GM19397 (cell line): ENCODE measurements at regions not wholly inside any gene's neighbourhood (a gene's known extent, or its start where the extent isn't known, plus 50 kb on each side); places are given as distances from the start of the nearest gene placed in this dataset.

Source experiments
- ATAC-seq: cut with Tn5 transposase; IDR thresholded peaks from one replicate; pipeline ENCODE4 v1.9.1; 2021; ENCODE audit warnings: mild to moderate bottlenecking, moderate library complexity; ENCODE audit not compliant: unreplicated experiment

DNA sequence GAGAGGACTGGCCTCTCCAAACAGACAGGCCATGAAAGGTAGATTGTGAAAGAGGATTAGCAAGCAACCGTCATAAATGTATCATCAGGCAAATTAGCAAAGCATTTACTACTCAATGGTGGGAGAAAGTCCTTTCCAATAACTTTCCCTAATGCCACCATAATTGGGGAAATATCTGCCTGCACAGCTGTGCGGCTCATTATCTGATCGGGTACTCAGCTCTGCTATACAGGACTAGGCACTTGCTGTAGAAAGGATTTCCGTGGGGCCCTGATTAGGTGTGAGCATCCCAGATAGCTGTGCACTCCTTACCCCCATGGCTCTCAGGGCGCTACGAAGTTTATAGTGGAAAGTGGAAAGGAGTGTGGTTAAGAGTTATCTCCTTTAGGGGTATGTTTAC lies 309.7 kb upstream of the PLET1 start:
- ATAC-seq: no peak

DNA sequence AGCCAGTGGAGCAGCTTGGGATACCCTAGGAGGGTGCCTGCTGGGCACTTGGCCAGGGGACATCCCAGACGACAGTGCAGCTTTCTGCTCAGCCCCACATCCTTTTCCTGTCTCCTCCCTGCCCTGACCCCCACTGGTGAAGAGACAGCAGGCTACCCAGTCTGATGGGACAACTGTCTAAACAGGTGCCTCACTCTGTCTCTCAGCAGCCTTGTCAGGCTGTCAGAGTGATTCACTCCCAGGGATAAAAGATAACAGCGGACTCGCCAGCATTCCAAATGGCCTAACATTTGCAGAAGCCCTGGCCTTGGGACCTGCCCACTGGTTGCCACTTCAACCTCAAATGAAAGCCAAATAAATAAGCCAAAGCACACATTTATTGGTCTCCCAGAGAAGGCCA lies 318.6 kb upstream of the PLET1 start:
- no peak for ATAC-seq

DNA sequence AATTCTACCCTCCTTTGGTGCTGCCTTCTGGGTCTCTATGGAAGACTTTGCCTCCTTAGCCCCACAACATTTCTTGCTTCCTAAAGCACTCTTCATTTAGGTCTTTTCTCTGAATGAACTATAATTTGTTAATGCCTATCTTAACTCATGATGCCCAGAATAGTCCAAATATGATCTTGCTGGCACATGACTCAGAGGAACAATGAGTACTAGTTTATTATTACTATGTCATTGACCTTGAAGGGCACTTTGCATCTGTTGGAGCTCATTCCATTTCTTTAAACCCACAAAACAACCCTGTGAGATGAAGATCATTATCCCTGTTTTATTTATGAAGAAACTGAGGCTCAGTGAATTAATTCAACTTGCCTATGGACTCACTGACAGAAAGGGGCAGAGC lies 320.2 kb upstream of the PLET1 start:
- no peak for ATAC-seq

DNA sequence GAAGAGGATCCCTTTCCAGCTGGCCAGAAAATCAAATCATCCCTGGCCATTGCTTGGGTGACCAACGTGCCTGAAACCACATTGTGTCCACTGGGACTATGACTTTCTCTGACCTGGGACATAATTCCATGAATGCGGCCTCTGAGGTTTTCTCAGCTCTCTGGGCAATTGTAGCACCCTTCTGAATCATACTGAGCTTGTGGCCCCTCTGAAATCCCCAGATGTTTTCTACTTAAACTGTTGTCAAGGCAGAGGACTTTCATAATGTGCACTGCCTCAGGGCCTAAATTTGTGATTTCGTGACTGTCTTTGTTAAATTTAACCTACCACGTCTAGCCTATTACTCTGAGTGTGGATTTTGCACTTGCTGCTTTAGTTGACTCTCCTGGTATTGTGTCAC lies 321.1 kb upstream of the PLET1 start:
- no peak for ATAC-seq

DNA sequence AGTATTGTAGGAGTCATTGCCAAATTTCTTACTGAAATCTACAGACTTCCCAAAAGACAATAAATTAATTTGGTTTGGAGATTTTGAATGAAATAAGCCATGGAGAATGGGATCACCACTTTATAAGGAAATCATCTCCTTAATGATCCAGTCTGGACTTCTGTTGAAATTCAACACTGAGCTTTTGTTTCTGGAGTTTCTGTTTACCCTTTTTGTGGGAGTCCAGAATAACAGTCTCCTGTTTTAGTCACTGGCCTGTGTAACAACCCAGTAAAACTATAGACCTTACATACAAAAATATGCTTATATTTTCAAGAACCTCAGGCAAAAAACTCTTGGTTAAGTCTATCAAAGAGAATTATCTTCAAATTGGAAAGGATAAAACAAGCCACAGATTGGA lies 321.7 kb upstream of the PLET1 start:
- ATAC-seq: no peak

DNA sequence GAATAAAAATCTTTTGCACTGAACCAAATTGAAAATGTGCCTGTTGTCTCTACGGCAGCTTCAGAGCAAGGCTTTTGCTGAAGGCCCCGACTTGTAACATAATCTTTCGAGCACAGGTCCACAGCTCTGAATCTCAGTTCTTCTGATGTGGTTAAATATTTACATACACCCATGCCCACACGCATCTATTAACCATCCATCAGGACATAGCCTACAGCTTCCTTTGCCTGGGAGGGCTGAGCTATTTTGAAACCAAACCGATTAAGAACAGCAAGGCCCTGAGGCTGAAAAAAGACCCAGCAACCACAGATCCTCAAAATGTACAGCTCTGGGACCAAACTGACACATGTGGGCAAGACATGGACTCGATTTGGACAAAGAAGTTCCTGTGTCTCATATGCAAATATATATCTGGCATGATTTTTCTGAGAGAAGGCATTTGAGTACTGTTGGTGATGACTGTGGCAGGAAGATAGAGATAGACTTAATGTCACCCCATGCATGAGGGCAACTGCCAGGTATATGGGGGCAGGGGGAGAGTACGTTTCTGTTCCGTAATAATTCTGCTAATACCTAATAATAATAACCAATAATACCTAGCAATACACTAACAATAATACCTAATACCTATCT lies 322.7 kb upstream of the PLET1 start:
- peak; percentile 91 for ATAC-seq

DNA sequence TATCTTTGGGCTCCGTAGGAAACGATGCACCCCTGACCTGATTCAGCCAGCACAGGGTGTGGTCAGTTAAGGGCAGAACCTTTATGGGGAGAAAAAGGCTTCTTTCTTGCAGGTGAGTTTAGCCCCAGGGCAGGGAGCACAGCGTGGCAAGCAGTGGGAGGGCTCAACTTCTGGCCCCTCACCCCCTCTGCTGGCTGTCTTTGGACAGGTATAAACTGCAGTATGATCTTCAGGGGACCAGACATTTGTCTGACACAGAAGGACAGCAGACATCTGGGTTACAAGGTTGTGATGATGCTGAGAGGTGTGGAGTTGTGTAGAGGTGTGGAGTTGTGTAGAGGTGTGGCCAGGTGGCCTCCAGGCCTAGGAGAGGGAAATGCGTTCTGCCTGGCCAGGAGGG lies 324.0 kb upstream of the PLET1 start:
- no peak for ATAC-seq

DNA sequence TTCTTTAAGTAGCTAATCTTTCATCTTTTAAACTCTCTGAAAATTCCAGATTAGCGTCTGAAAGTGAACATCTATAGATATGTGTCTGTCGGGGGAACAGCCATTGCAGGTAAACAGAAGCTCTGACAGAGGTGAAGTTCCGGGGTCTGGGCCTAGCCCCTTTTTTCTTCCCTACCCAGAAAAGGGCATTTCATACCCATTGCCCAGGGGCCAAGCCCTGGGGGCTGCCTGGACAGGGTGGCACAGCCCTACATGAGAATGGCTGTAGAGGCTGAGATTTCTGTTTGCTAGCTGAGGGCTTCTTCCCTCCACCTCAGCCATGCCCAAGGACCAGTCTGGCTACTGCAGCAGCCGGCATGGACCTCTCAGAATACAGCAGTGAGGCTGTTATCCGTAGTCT lies 327.0 kb upstream of the PLET1 start:
- ATAC-seq: no peak

DNA sequence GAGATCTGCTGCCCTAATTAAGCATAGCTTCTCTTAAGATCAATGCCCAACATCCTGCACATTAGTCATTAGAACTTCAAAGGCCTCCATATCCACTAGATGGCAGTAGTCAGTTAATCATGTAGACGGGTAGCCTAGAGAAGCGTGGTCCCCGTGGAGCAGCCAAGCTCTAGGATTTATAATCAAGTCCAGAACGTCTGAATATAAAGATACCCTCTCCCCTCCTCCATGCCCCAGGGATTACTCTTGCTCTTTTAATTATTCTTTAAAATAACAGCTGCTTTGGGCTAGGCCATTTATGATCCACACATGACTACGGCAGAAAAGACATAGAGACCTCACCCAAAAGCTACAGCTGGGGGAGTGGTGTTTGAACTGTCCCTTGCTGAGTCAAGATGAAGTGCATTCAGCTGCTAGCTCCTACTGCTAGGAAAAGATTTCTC lies 327.6 kb upstream of the PLET1 start:
- ATAC-seq: no peak

DNA sequence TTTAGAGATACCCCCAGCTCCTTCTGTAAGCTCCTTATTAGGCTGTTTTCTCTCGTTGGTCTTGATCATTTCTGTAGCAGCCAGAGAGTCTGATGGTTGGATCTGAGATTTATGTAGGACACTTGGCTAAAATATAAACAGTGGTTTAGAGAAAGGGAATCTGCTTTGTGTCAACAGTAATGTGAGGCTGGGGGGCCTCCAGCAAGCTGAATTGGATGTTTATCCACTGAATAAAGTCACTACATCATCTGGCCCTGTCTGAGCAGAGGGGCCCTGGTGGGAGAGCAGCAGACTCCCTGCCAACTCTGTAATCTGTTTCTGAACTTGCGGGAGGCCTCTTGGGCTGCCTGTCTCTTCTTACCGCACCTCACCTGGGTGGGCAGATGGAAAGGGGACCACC lies 328.5 kb upstream of the PLET1 start:
- no peak for ATAC-seq

DNA sequence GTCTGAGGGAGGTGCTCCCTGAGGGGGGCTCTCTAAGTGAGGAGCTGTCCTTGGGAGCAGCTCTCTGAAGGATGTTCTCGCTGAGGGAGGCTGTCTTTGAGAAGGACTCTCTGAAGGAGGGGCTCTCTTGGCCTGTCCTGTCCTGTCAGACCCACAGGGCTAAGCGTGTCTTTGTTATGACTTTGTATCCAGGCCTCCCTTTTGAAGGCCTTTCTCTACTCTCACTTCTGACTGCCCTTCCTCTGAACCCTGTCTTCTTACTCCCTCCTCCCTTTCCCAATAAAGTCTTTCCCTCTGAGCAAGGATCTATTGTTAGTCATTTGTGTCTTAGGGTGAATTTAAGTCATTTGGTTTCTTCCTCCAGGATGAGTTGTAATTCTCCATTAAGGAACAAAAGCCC lies 330.1 kb upstream of the PLET1 start:
- ATAC-seq: no peak

DNA sequence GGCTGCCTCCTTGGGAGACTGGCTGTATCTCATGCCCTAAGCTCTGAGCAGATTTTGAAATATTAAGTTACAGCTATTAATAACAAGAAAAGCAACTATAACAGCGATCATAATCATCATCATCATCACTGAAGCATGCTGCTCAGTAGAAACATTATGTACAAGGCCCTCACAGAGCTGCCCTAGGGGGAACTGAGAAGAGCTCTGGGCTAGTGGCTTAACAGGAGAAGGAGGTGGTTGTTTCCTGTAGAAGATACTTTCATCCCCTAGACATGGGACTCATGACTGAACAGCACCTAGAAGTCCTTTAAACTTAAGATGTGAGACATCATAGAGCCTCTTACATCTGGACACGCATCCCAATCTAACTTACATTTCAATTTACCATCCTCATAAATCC lies 332.8 kb upstream of the PLET1 start:
- ATAC-seq: no peak

DNA sequence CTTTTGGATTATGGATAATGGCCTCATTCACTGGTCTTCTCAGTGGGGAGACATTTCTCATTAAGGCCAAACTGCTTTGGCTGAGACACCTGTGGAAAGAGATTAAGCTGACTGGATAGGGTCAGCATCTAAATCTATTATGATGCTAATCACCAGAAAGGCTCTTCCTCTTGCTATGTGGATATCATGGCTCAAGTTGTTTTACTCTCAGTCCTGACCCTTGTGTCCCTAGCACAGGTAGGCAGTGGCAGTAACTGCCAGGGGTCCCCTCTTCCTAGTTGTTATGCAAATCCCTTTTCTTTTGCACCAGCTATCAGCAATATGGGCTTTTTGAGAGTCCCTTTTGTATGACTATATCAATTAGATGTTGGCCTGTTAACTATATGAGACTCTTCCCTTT lies 335.7 kb upstream of the PLET1 start:
- no peak for ATAC-seq

DNA sequence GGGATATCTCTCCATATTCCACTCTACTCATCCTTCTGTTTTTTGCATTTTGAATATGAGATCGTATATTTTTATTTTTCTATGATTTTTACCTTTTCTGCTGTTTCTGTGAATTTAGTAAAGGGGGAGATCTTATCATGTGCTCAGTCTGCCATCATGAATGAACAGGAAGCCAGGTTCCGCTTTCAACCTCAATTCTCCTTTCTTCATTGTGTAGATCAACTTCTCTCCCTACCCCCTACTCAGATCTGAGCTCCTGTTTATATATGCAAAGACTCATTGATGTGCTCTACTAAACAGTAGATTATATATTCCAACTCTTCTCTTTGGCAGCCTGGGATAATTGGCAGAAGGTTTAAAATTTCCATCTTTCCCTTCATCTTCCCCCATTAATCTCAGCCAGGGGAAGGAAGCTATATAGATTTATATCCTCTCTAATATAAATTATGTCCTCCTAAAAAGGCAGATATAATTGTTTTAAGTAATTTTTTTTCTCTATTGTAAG lies 336.7 kb upstream of the PLET1 start:
- no peak for ATAC-seq

DNA sequence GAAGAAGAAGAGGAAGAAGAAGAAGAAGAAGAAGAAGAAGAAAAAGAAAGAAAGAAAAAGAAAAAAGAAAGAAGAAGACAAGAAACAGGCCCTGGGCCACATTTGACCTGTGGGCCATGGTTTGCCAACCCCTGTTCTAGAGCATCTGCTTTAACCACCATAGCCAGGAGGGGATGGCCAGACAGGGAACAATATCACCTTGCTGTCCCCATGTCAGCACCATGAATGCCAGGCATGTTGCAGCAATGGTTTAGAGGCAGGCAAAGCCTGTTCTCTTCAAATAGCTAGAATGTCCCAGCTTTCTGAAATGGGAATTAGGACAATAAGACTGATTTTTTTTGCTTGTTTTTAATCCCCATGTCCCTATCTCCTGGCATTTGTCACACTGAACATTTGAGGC lies 338.6 kb upstream of the PLET1 start:
- ATAC-seq: no peak

DNA sequence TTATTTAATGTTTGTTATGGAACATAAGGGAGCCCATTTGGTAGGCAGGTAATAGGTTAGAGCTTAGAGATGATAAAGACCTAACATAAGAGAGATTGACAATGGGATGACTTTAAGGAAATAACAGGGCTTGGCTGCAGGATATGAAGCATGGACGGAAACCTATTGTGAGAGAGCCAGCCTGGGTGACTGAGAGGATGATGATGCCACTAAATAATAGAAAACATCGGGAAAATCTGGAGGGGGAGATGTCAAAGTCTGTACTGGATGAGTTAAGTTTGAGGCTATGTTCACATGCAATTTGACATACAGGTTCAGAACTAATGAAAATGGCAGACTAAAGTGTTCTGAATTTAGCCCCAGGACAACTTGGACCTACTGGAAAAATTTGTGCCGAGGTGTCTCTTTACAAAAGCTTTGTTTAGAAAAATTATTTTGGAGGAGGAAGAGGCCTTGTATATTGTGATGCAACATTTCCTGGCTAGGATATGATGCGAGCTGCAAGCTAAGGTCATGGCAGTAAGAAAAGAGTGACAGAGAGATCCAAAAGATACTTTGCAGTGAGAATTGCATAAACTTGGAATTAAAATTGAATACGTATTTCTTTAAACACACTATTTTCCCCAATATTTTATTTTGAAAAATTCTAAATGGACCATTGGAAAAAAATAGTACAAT lies 339.3 kb upstream of the PLET1 start:
- no peak for ATAC-seq

DNA sequence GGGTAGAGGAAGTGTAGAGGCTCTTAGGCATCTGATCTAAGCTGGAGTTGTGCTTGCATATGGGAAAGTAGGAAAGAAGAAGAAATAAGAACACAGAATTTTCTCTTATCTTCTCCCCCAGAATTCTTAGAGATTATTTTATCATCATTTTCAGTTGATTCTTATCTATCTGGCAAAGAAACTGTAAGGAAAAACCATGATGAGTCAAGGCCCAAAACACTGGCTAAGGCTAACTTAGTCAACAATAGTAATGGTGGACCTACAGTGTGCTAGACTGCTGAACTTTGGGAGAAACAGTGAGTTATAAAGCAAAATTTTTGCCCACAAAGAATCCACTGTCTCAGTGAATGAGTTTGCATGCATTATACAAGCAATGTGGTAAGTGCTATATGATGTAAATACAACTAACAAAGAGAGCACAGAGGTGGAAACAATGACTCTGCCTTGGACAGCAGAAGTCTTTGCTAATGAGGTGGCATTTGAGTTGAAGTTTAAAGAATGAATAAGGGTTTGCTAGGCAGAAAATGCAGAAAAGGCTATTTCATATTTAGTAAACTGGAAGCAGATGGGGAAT lies 344.5 kb upstream of the PLET1 start:
- ATAC-seq: no peak

DNA sequence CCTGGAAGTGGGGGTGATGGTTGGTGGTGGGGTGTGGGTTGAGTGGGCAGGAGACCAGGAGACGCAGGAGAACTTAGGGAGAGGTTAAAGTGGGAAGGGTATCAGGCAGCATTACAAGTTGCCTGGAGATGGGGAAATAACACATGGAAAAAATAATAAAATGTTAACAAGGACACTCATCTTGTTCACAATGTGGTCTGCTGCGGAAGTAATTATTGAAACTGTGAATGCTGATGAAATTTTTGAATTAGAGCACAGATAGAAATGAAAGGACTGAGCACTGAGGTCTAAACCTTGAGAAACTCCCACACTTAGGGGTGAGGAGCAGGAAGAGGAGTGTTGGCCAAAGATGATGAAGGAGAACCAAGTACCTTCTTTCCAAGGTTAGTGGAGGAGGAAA lies 346.0 kb upstream of the PLET1 start:
- ATAC-seq: no peak

DNA sequence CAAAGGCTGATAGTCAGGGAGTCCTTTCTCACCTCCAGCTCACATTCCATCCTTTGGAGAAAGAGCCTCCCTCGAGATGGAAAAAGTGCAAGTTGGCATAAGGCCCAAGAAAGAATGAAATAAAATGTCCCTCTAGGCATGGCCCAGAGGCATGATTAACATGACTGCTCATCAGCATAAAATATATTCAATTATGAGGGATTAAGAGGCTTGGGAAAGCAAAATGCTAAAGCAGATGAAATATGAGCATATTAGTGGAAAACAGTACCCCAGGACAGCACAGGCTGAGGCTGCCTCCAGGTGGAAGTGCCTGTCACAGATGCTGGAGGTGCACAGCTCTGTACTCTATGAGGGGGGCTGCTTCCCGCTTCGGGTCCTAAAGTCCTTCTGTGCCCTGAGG lies 347.8 kb upstream of the PLET1 start:
- ATAC-seq: no peak

DNA sequence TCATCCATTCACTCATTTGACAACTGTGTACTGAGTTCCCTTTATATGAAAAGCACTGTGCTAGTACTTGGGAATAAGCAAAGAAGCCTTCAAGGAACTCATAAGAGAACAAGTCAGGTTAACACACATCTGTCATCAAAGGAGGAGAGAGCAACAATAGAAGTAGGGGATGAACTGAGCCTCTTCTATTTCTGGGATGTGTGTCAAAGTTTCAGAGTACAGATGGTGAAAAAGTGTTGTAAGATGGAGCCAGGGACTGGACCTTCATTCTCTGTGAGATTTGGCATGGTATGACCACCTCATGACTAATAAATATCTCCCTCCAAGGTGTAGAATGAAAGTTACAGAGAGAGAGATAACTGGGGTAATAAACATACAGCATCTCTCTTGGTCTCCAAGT lies 349.8 kb upstream of the PLET1 start:
- ATAC-seq: no peak

DNA sequence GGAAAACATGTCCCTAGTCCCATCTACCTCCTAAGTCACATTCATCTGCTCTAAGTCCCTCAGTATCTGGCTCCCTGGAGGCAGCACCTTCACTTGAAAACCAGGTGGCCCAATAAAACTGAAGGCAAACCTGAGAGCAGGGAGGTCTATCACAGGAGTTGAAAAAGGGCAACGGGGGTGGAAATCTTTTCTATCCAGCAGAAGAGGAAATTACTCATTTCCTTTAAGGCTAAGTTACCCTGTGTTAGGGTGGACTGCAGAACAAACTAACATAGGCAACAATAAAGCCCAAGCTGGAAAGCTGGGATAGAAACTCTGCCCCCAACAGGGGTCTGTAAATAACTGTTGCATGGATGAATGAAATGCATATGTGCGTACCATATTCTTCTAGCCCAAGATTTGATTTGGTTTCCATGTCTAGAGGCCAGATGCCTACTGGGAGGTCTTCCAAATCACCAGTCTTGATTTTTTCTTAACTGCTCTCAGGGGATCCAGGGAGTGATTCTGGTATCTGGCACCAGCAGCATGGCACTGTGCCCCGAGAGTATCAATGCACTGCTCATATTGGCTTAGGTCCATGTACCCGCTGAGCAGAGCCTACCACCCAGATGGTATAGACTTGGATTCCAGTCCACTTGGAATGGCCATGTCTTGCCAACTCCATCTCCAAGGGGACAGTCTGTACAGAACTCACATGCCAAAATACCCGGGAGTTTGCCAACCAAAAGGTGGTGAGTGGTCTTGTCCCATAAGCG lies 350.0 kb upstream of the NCAM1 start:
- no peak for ATAC-seq

DNA sequence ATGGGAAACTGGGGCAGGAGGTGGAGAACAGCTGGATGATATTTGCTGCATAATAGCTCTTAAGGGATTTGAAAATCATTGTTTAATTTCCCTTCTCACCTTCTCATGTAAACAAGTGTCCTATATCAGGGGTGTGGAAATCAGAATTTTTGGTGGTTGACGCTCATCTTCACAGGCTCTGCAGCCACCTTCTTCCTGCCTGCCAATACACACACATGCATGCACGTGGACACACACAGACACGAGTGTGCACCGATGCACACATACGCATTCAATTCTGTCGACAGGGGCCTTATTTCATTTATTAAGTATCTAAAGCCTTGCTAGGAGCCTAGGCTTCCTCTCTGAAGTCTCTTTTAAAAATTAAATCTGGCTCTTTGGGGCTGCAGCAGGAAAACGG lies 349.4 kb upstream of the NCAM1 start:
- ATAC-seq: no peak
